ENCODE measurements at regions not wholly inside any gene's neighbourhood (a gene's known extent, or its start where the extent isn't known, plus 50 kb on each side); places are given as distances from the start of the nearest gene placed in this dataset.

DNA sequence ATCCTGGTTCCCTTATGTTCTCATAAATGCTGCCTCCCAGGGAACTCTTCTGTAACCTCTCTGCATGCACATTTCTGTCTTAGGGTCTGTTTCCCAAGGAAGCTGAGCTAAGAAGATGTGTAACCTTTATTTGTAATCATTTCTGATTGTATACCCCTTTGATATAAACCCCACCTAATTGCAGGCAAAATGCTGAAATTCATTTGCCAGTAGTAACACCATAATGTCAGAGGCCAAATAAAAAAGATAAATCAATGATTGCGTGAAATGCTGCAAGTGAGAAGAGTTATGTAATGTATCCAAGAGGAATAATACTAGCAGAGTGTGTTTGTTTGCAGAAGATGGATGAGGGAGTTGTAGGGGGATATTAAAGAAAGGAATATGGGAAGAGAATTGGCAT is 822.6 kb upstream of the GRAMD2B start:
- TF ChIP-seq, protein P1, sequence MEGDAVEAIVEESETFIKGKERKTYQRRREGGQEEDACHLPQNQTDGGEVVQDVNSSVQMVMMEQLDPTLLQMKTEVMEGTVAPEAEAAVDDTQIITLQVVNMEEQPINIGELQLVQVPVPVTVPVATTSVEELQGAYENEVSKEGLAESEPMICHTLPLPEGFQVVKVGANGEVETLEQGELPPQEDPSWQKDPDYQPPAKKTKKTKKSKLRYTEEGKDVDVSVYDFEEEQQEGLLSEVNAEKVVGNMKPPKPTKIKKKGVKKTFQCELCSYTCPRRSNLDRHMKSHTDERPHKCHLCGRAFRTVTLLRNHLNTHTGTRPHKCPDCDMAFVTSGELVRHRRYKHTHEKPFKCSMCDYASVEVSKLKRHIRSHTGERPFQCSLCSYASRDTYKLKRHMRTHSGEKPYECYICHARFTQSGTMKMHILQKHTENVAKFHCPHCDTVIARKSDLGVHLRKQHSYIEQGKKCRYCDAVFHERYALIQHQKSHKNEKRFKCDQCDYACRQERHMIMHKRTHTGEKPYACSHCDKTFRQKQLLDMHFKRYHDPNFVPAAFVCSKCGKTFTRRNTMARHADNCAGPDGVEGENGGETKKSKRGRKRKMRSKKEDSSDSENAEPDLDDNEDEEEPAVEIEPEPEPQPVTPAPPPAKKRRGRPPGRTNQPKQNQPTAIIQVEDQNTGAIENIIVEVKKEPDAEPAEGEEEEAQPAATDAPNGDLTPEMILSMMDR (IDR thresholded peaks at IDR 0.05 in 4 of 5, conservative IDR thresholded peaks at IDR 0.05 in 1 of 5): no peak
- TF ChIP-seq POLR2A (IDR thresholded peaks at IDR 0.05): no peak

Data from gastrocnemius medialis (tissue), 4 donors.